K562 (cell line): ENCODE measurements at regions not wholly inside any gene's neighbourhood (a gene's known extent, or its start where the extent isn't known, plus 50 kb on each side); places are given as distances from the start of the nearest gene placed in this dataset.

Source experiments
- ATF7 ChIP-seq: fragments of 450-650 bp; IDR thresholded peaks from 2 replicates; pipeline ENCODE4 v1.7.1; 2014; ENCODE audit warnings: mild to moderate bottlenecking, moderate library complexity
- CBX1 ChIP-seq: sonication (generic); IDR thresholded peaks from 2 replicates; pipeline ENCODE4 v1.6.1; 2016; ENCODE audit warnings: antibody characterized with exemption, low read depth, mild to moderate bottlenecking
- CEBPB ChIP-seq: fragments of 450-650 bp; IDR thresholded peaks from 2 replicates; pipeline ENCODE4 v1.6.1; 2016; ENCODE audit warnings: missing genetic modification characterization, missing compliant biosample characterization
- CSDE1 ChIP-seq, 2 experiments: fragments of 450-650 bp; IDR thresholded peaks; 2 replicates each; pipeline ENCODE4 v1.6.1; 2016; ENCODE audit warnings: mild to moderate bottlenecking in 1 of 2
- CTCF ChIP-seq, 3 experiments: IDR thresholded peaks in 2 of 3; conservative IDR thresholded peaks in 1 of 3; 2 replicates each; pipeline ENCODE4 v1.5.1; 2011 to 2012; ENCODE audit warnings: low read length in 3 of 3, mild to moderate bottlenecking in 3 of 3, control low read depth in 2 of 3, improper control_type of control experiment in 1 of 3, inconsistent platforms in 1 of 3, low read depth in 1 of 3, mixed read lengths in 1 of 3, moderate library complexity in 1 of 3; ENCODE audit not compliant: insufficient read depth in 2 of 3
- KLF1 ChIP-seq: fragments of 450-650 bp; IDR thresholded peaks from 2 replicates; pipeline ENCODE4 v1.6.1; 2016; ENCODE audit warnings: missing genetic modification characterization, missing compliant biosample characterization
- NRF1 ChIP-seq, 2 experiments: fragments of 450-650 bp; IDR thresholded peaks in 1 of 2; conservative IDR thresholded peaks in 1 of 2; 2 replicates each; pipeline ENCODE4 v1.6.1; 2014; ENCODE audit warnings: mild to moderate bottlenecking in 2 of 2
- RNF219 ChIP-seq: fragments of 250-450 bp; sonication (Bioruptor Pico); IDR thresholded peaks from 2 replicates; pipeline ENCODE4 v1.5.0; 2022; ENCODE audit warnings: mild to moderate bottlenecking
- SMAD2 ChIP-seq: fragments of 150-350 bp; IDR thresholded peaks from 2 replicates; pipeline ENCODE4 v1.6.1; 2014; ENCODE audit warnings: low read depth, mild to moderate bottlenecking, low read length
- SREBF1 ChIP-seq: fragments of 150-350 bp; IDR thresholded peaks from 2 replicates; pipeline ENCODE4 v1.6.1; 2014; ENCODE audit warnings: antibody characterized with exemption, low read depth, low read length, borderline replicate concordance
- STAT5B ChIP-seq: fragments of 250-450 bp; sonication (Bioruptor Pico); IDR thresholded peaks from 2 replicates; pipeline ENCODE4 v1.8.0; 2021; ENCODE audit warnings: mild to moderate bottlenecking, inconsistent platforms
- ZNF75A ChIP-seq: fragments of 450-650 bp; formaldehyde crosslinking; IDR thresholded peaks from 2 replicates; pipeline ENCODE4 v1.4.0; 2020; ENCODE audit warnings: mild to moderate bottlenecking
- TF ChIP-seq, protein P1 (sequence below): fragments of 250-450 bp; sonication (Bioruptor Pico); IDR thresholded peaks from 2 replicates; pipeline ENCODE4 v1.8.0; 2021; ENCODE audit warnings: mild to moderate bottlenecking, moderate library complexity
- TF ChIP-seq, protein P2 (sequence below), 2 experiments: fragments of 450-650 bp in 1 of 2; sonication (generic) in 1 of 2; formaldehyde crosslinking; conservative IDR thresholded peaks; 2 replicates each; pipeline versions ENCODE4 v1.4.0 to v1.8.1; 2020 to 2022; ENCODE audit warnings: mild to moderate bottlenecking in 1 of 2, missing genetic modification reagents in 1 of 2

GRCh38 chr5:1955586-1955985 lies 72.9 kb upstream of the IRX4 start:
- TF ChIP-seq RNF219 (CRISPR knock-in tag) (no peak), NRF1 (conservative IDR thresholded peaks at IDR 0.05 in 1 of 2, IDR thresholded peaks at IDR 0.05 in 1 of 2) (no peak), ZNF75A (no peak), STAT5B (CRISPR knock-in tag) (no peak), CSDE1 (IDR thresholded peaks at IDR 0.05) (no peak), SMAD2 (no peak), SREBF1 (no peak), KLF1 (no peak), CBX1 (no peak), ATF7 (no peak), CEBPB (tag) (no peak), CTCF (IDR thresholded peaks at IDR 0.05 in 2 of 3, conservative IDR thresholded peaks at IDR 0.05 in 1 of 3; ENCODE audit: insufficient read depth in 2 of 3, low read depth in 1 of 3, low read length in 3 of 3) (no peak)
- TF ChIP-seq, protein P1, sequence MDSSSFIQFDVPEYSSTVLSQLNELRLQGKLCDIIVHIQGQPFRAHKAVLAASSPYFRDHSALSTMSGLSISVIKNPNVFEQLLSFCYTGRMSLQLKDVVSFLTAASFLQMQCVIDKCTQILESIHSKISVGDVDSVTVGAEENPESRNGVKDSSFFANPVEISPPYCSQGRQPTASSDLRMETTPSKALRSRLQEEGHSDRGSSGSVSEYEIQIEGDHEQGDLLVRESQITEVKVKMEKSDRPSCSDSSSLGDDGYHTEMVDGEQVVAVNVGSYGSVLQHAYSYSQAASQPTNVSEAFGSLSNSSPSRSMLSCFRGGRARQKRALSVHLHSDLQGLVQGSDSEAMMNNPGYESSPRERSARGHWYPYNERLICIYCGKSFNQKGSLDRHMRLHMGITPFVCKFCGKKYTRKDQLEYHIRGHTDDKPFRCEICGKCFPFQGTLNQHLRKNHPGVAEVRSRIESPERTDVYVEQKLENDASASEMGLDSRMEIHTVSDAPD (CRISPR knock-in tag): no peak
- TF ChIP-seq, protein P2, sequence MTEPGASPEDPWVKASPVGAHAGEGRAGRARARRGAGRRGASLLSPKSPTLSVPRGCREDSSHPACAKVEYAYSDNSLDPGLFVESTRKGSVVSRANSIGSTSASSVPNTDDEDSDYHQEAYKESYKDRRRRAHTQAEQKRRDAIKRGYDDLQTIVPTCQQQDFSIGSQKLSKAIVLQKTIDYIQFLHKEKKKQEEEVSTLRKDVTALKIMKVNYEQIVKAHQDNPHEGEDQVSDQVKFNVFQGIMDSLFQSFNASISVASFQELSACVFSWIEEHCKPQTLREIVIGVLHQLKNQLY (CRISPR knock-in tag; conservative IDR thresholded peaks at IDR 0.05): no peak
